ENCODE measurements at regions not wholly inside any gene's neighbourhood (a gene's known extent, or its start where the extent isn't known, plus 50 kb on each side); places are given as distances from the start of the nearest gene placed in this dataset.

DNA sequence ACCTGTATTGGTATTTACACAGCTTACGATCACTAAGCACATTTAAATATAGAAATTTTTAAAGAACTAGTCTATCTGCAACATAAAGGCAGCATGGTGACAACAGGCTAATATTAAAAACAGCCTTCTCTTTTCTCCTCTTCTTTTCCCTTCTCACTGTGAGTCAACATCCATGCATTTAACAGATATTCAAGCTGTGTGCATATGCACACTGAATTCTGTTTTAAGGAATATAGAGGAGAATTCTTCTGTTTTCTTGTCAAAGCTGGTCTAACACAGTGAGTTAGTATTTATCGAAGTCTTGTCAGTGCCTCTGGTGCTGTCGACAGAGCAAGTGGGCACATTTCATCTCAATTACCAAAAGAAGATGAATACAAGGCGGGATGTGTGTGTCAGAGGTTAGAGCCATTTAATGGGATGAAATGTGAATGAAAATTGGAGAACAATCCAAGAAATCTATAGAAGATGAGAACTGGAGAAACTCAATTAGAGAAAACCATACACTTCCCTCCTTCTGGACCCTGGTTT, 282.3 kb downstream of the FAT3 start:
- WGBS (ENCODE audit: extremely low coverage, insufficient coverage, insufficient read length): no CpG with 5 or more reads among the region's 4 CpGs

DNA sequence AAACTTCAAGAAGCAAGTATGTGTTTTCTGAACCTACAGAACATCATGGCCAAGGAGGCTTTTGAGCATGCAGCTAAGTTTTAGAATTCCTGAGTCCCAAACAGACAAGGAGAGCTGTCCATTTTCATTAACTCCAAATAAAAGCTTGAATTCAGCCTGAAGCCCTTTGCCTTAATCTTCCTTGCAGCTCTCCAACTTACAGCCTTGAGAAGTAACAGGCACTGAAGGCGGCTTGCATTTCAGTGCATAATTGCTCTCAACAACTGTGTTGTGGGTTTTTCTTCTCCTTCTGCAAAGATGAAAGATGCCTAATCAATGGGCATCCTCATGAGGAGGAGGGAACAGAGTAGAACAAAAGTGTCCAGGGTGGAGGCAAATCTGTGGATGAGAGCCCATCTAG, 286.0 kb downstream of the FAT3 start:
- Histone ChIP-seq H3K18ac (ENCODE audit: low read length) (no peak overlapping the region), H4K8ac (ENCODE audit: low read depth, low read length) (no peak overlapping the region), H3K4me2 (ENCODE audit: low read length) (no peak overlapping the region), H3K9me3 (ENCODE audit: insufficient read depth, low read depth, low read length) (no peaks in the 10 kb centered on the region), H4K12ac (ENCODE audit: low read depth, low read length) (no peak overlapping the region), H3K36me3 (ENCODE audit: control insufficient read depth in 1 of 2, insufficient read depth in 2 of 2, low read length in 2 of 2) (no peaks in the 10 kb centered on the region), H3K27me3 (ENCODE audit: insufficient read depth, low read length) (no peaks in the 10 kb centered on the region), H3K23ac (ENCODE audit: low read length) (no peak overlapping the region), H2AK5ac (ENCODE audit: low read length) (no peak overlapping the region), H3K4ac (ENCODE audit: low read depth, low read length) (no peak overlapping the region), H2BK120ac (ENCODE audit: insufficient read depth, low read length, poor library complexity) (no peak overlapping the region), H3K79me2 (ENCODE audit: control insufficient read depth, insufficient read depth, low read length, poor library complexity) (no peaks in the 10 kb centered on the region), H3K4me1 (ENCODE audit: control insufficient read depth in 1 of 2, insufficient read depth in 2 of 2, low read length in 2 of 2) (no peaks in the 10 kb centered on the region), H2BK12ac (ENCODE audit: low read length) (no peak overlapping the region), H3K27ac (ENCODE audit: low read depth, low read length) (no peak overlapping the region), H2BK5ac (ENCODE audit: low read depth, low read length, poor library complexity) (no peak overlapping the region), H3K14ac (ENCODE audit: low read length) (no peak overlapping the region), H3K4me3 (ENCODE audit: low read depth, low read length) (no peak overlapping the region), H4K91ac (ENCODE audit: low read depth, low read length) (no peak overlapping the region), H3K79me1 (ENCODE audit: low read length) (no peaks in the 10 kb centered on the region), H3K9ac (ENCODE audit: low read length) (no peak overlapping the region), H2AFZ (ENCODE audit: insufficient read depth, low read length, poor library complexity) (no peak overlapping the region)
- WGBS (ENCODE audit: extremely low coverage, insufficient coverage, insufficient read length): no CpG with 5 or more reads among the region's 1 CpG
- DNase-seq: no peak

More for the DNA sequence above, 282.3 kb downstream of the FAT3 start:
- Histone ChIP-seq H4K91ac (ENCODE audit: low read depth, low read length) (no peak overlapping the region), H2BK120ac (ENCODE audit: insufficient read depth, low read length, poor library complexity) (no peak overlapping the region), H2BK5ac (ENCODE audit: low read depth, low read length, poor library complexity) (no peak overlapping the region), H4K12ac (ENCODE audit: low read depth, low read length) (no peak overlapping the region), H2BK12ac (ENCODE audit: low read length) (no peak overlapping the region), H3K36me3 (ENCODE audit: control insufficient read depth in 1 of 2, insufficient read depth in 2 of 2, low read length in 2 of 2) (no peaks in the 10 kb centered on the region), H3K27me3 (ENCODE audit: insufficient read depth, low read length) (no peaks in the 10 kb centered on the region), H3K79me2 (ENCODE audit: control insufficient read depth, insufficient read depth, low read length, poor library complexity) (no peaks in the 10 kb centered on the region), H3K4me3 (ENCODE audit: low read depth, low read length) (no peak overlapping the region), H3K4me1 (ENCODE audit: control insufficient read depth in 1 of 2, insufficient read depth in 2 of 2, low read length in 2 of 2) (no peaks in the 10 kb centered on the region), H3K4ac (ENCODE audit: low read depth, low read length) (no peak overlapping the region), H3K27ac (ENCODE audit: low read depth, low read length) (no peak overlapping the region), H3K79me1 (ENCODE audit: low read length) (no peaks in the 10 kb centered on the region), H4K8ac (ENCODE audit: low read depth, low read length) (no peak overlapping the region), H3K23ac (ENCODE audit: low read length) (no peak overlapping the region), H3K4me2 (ENCODE audit: low read length) (no peak overlapping the region), H3K18ac (ENCODE audit: low read length) (no peak overlapping the region), H3K9me3 (ENCODE audit: insufficient read depth, low read depth, low read length) (no peaks in the 10 kb centered on the region), H3K9ac (ENCODE audit: low read length) (no peak overlapping the region), H2AFZ (ENCODE audit: insufficient read depth, low read length, poor library complexity) (no peak overlapping the region), H3K14ac (ENCODE audit: low read length) (no peak overlapping the region), H2AK5ac (ENCODE audit: low read length) (no peak overlapping the region)
- no peak for DNase-seq

DNA sequence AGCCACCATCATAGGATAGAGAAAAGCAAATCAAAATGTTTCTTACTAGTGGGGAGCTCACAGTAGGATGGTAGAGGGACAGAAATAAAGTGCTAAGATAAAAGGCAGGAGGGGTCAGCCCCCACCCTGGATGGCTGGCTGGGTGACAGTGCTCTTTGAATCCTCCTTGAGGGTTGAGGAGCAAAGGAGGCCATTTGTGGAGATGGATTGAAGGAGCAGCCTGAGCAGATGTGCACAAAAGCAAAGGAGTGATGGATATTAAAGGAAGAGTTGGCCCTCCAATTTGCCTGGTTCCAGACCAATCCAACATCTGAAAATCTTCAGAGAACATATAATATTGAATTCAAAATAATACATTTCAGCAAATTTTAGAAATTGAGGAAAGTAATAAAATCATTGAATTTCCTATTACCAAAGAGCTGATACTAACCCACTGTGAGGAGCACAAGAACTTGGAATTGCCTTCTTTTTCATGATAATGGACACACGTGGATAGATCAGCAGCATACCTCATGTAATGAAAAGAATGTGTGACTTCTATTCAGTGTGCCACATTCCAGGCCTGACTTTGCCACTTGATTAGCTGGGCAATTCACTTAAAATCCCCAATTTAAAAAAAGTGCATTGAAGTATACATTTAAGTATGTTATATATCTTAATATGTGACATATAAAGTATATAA, 287.0 kb downstream of the FAT3 start:
- no peaks in the 10 kb centered on the region for H3K4me1 ChIP-seq (ENCODE audit: control insufficient read depth in 1 of 2, insufficient read depth in 2 of 2, low read length in 2 of 2)
- H3K4ac ChIP-seq (ENCODE audit: low read depth, low read length): no peak overlapping the region
- no peak for DNase-seq
- no peaks in the 10 kb centered on the region for H3K9me3 ChIP-seq (ENCODE audit: insufficient read depth, low read depth, low read length)
- H3K79me2 ChIP-seq (ENCODE audit: control insufficient read depth, insufficient read depth, low read length, poor library complexity): no peaks in the 10 kb centered on the region
- no peak overlapping the region for H3K23ac ChIP-seq (ENCODE audit: low read length)
- H3K14ac ChIP-seq (ENCODE audit: low read length): no peak overlapping the region
- no peak overlapping the region for H2AFZ ChIP-seq (ENCODE audit: insufficient read depth, low read length, poor library complexity)
- H3K4me3 ChIP-seq (ENCODE audit: low read depth, low read length): no peak overlapping the region
- no peaks in the 10 kb centered on the region for H3K36me3 ChIP-seq (ENCODE audit: control insufficient read depth in 1 of 2, insufficient read depth in 2 of 2, low read length in 2 of 2)
- H3K9ac ChIP-seq (ENCODE audit: low read length): no peak overlapping the region
- no peak overlapping the region for H4K8ac ChIP-seq (ENCODE audit: low read depth, low read length)
- WGBS (ENCODE audit: extremely low coverage, insufficient coverage, insufficient read length): no CpG with 5 or more reads among the region's 1 CpG
- no peak overlapping the region for H2BK12ac ChIP-seq (ENCODE audit: low read length)
- H3K27ac ChIP-seq (ENCODE audit: low read depth, low read length): no peak overlapping the region
- H2BK120ac ChIP-seq (ENCODE audit: insufficient read depth, low read length, poor library complexity): no peak overlapping the region
- H3K27me3 ChIP-seq (ENCODE audit: insufficient read depth, low read length): no peaks in the 10 kb centered on the region
- H3K4me2 ChIP-seq (ENCODE audit: low read length): no peak overlapping the region
- H4K91ac ChIP-seq (ENCODE audit: low read depth, low read length): no peak overlapping the region
- H2BK5ac ChIP-seq (ENCODE audit: low read depth, low read length, poor library complexity): no peak overlapping the region
- H2AK5ac ChIP-seq (ENCODE audit: low read length): no peak overlapping the region
- no peak overlapping the region for H3K18ac ChIP-seq (ENCODE audit: low read length)
- H3K79me1 ChIP-seq (ENCODE audit: low read length): no peaks in the 10 kb centered on the region
- H4K12ac ChIP-seq (ENCODE audit: low read depth, low read length): no peak overlapping the region

DNA sequence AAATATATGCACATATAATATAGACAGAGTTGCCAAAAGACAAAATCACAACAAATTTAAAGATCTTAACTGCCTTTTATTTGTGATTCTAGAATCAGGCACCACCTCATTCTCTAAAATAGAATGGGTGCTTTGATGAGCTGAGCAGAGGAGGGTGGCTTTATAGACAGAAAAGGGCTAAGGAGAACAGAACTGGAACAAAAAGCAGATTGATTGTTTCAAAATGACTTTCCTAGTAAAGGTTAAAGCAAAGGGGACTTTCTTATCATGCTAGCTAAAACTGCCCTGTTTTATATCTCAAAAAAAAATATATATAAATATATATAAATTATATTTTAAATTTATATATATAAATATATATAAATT, 287.6 kb downstream of the FAT3 start:
- no peak overlapping the region for H3K14ac ChIP-seq (ENCODE audit: low read length)
- no peak overlapping the region for H3K4me2 ChIP-seq (ENCODE audit: low read length)
- no peak overlapping the region for H3K23ac ChIP-seq (ENCODE audit: low read length)
- no peak overlapping the region for H3K18ac ChIP-seq (ENCODE audit: low read length)
- no peak overlapping the region for H2BK5ac ChIP-seq (ENCODE audit: low read depth, low read length, poor library complexity)
- H3K4ac ChIP-seq (ENCODE audit: low read depth, low read length): no peak overlapping the region
- no peak overlapping the region for H2AFZ ChIP-seq (ENCODE audit: insufficient read depth, low read length, poor library complexity)
- no peak for DNase-seq
- no peaks in the 10 kb centered on the region for H3K9me3 ChIP-seq (ENCODE audit: insufficient read depth, low read depth, low read length)
- no peak overlapping the region for H3K27ac ChIP-seq (ENCODE audit: low read depth, low read length)
- H4K91ac ChIP-seq (ENCODE audit: low read depth, low read length): no peak overlapping the region
- no peak overlapping the region for H4K8ac ChIP-seq (ENCODE audit: low read depth, low read length)
- H3K36me3 ChIP-seq (ENCODE audit: control insufficient read depth in 1 of 2, insufficient read depth in 2 of 2, low read length in 2 of 2): no peaks in the 10 kb centered on the region
- H3K4me1 ChIP-seq (ENCODE audit: control insufficient read depth in 1 of 2, insufficient read depth in 2 of 2, low read length in 2 of 2): no peaks in the 10 kb centered on the region
- no peak overlapping the region for H2BK120ac ChIP-seq (ENCODE audit: insufficient read depth, low read length, poor library complexity)
- H3K4me3 ChIP-seq (ENCODE audit: low read depth, low read length): no peak overlapping the region
- no peak overlapping the region for H2BK12ac ChIP-seq (ENCODE audit: low read length)
- H4K12ac ChIP-seq (ENCODE audit: low read depth, low read length): no peak overlapping the region
- no peaks in the 10 kb centered on the region for H3K79me2 ChIP-seq (ENCODE audit: control insufficient read depth, insufficient read depth, low read length, poor library complexity)
- H3K79me1 ChIP-seq (ENCODE audit: low read length): no peaks in the 10 kb centered on the region
- no peak overlapping the region for H3K9ac ChIP-seq (ENCODE audit: low read length)
- H3K27me3 ChIP-seq (ENCODE audit: insufficient read depth, low read length): no peaks in the 10 kb centered on the region
- no peak overlapping the region for H2AK5ac ChIP-seq (ENCODE audit: low read length)

Measured in trophoblast cell (in vitro differentiated cells and primary cell).